Smooth muscle cell (in vitro differentiated cells): ENCODE measurements at regions not wholly inside any gene's neighbourhood (a gene's known extent, or its start where the extent isn't known, plus 50 kb on each side); places are given as distances from the start of the nearest gene placed in this dataset.

ENCODE experiments used
- DNase-seq: peaks from one replicate; lab custom pipeline; 2025; ENCODE audit not compliant: unreplicated experiment; lab: John Stamatoyannopoulos, UW
- H2AFZ ChIP-seq: fragments of 200-600 bp; sonication (generic); 2 replicates; pipeline ENCODE4 v1.6.0; 2016; ENCODE audit warnings: antibody characterized with exemption, low read depth, mild to moderate bottlenecking
- H3F3A ChIP-seq: fragments of 200-600 bp; sonication (generic); 2 replicates; pipeline ENCODE4 v1.6.0; 2017; ENCODE audit warnings: antibody characterized with exemption, low read depth
- H3K27ac ChIP-seq: fragments of 200-600 bp; sonication (generic); 2 replicates; pipeline ENCODE4 v1.5.1; 2016; ENCODE audit warnings: low read depth, mild to moderate bottlenecking
- H3K27me3 ChIP-seq: fragments of 200-600 bp; sonication (generic); 2 replicates; pipeline ENCODE4 v1.6.1; 2016; ENCODE audit warnings: low read depth, mild to moderate bottlenecking
- H3K36me3 ChIP-seq: fragments of 200-600 bp; sonication (generic); 2 replicates; pipeline ENCODE4 v1.5.1; 2016; ENCODE audit warnings: low read depth
- H3K4me1 ChIP-seq: fragments of 200-600 bp; sonication (generic); 2 replicates; pipeline ENCODE4 v1.5.1; 2016; ENCODE audit warnings: low read depth
- H3K4me2 ChIP-seq: fragments of 200-600 bp; sonication (generic); 2 replicates; pipeline ENCODE4 v1.6.0; 2016; ENCODE audit warnings: mild to moderate bottlenecking
- H3K4me3 ChIP-seq: fragments of 200-600 bp; sonication (generic); 2 replicates; pipeline ENCODE4 v1.5.1; 2016; ENCODE audit warnings: mild to moderate bottlenecking
- H3K79me2 ChIP-seq: fragments of 200-600 bp; sonication (generic); 2 replicates; pipeline ENCODE4 v1.6.0; 2016; ENCODE audit warnings: low read depth, mild to moderate bottlenecking
- H3K9ac ChIP-seq: fragments of 200-600 bp; sonication (generic); 2 replicates; pipeline ENCODE4 v1.6.0; 2016; ENCODE audit warnings: low read depth
- H3K9me3 ChIP-seq: fragments of 200-600 bp; sonication (generic); replicated peaks from 2 replicates; pipeline ENCODE4 v1.5.1; 2016; ENCODE audit warnings: low read depth
- H4K20me1 ChIP-seq: fragments of 200-600 bp; sonication (generic); 2 replicates; pipeline ENCODE4 v1.6.0; 2016; ENCODE audit warnings: low read depth
- CTCF ChIP-seq: fragments of 200-600 bp; sonication (generic); IDR thresholded peaks from 2 replicates; pipeline ENCODE4 v1.5.1; 2017; ENCODE audit warnings: borderline replicate concordance, mild to moderate bottlenecking, antibody characterized with exemption; ENCODE audit not compliant: insufficient read depth, poor library complexity, severe bottlenecking
- WGBS: methylation state at CpG from one replicate; pipeline ENCODE4 v1.1.7; 2016; ENCODE audit warnings: low lambda C conversion rate; 5-methylcytosine and 5-hydroxymethylcytosine counted together

GRCh38 chrX:542179-542578 lies 88.4 kb upstream of the SHOX start:
- Histone ChIP-seq H3K4me1 (no peaks in the 10 kb centered on the region), H3K4me2 (no peak overlapping the region), H3K79me2 (no peaks in the 10 kb centered on the region), H3K36me3 (no peaks in the 10 kb centered on the region), H3K27ac (no peak overlapping the region), H3K27me3 (no peaks in the 10 kb centered on the region), H3K9me3 (no peaks in the 10 kb centered on the region), H3K4me3 (no peak overlapping the region), H3K9ac (no peak overlapping the region), H4K20me1 (no peaks in the 10 kb centered on the region), H2AFZ (no peak overlapping the region), H3F3A (no peaks in the 10 kb centered on the region)
- no peak for DNase-seq
- 94% methylated on average over 9 of the region's 9 CpGs for WGBS
- no peak for TF ChIP-seq CTCF

- no peak for DNase-seq
- 69% methylated on average over 19 of the region's 19 CpGs for WGBS
- Histone ChIP-seq H3K9me3 (no peaks in the 10 kb centered on the region), H3K4me1 (no peaks in the 10 kb centered on the region), H3K4me2 (no peak overlapping the region), H3K79me2 (no peaks in the 10 kb centered on the region), H4K20me1 (no peaks in the 10 kb centered on the region), H3F3A (no peaks in the 10 kb centered on the region), H3K27ac (no peak overlapping the region), H3K27me3 (no peaks in the 10 kb centered on the region), H3K36me3 (no peaks in the 10 kb centered on the region), H3K4me3 (no peak overlapping the region), H3K9ac (no peak overlapping the region), H2AFZ (no peak overlapping the region)
- TF ChIP-seq CTCF, result no peak
Measured at GRCh38 chrX:545452-545885, 85.1 kb upstream of the SHOX start.

GRCh38 chrX:550514-550913 lies 80.1 kb upstream of the SHOX start:
- TF ChIP-seq CTCF, result no peak
- DNase-seq, result no peak
- H3K36me3 ChIP-seq, result no peaks in the 10 kb centered on the region
- no peaks in the 10 kb centered on the region for H3K9me3 ChIP-seq
- no peak overlapping the region for H3K27ac ChIP-seq
- no peak overlapping the region for H3K4me3 ChIP-seq
- H3K4me2 ChIP-seq, result no peak overlapping the region
- H3K79me2 ChIP-seq, result no peaks in the 10 kb centered on the region
- no peaks in the 10 kb centered on the region for H3K4me1 ChIP-seq
- H3K9ac ChIP-seq, result no peak overlapping the region
- no peak overlapping the region for H2AFZ ChIP-seq
- no peaks in the 10 kb centered on the region for H3K27me3 ChIP-seq
- no peaks in the 10 kb centered on the region for H3F3A ChIP-seq
- no peaks in the 10 kb centered on the region for H4K20me1 ChIP-seq
- WGBS, result 83% methylated on average over 1 of the region's 1 CpG

- Histone ChIP-seq H3K27ac (no peak overlapping the region), H3K4me1 (no peaks in the 10 kb centered on the region), H3K4me3 (no peak overlapping the region), H3K4me2 (no peak overlapping the region), H3F3A (no peaks in the 10 kb centered on the region), H3K79me2 (no peaks in the 10 kb centered on the region), H3K27me3 (no peaks in the 10 kb centered on the region), H2AFZ (no peak overlapping the region), H3K36me3 (no peaks in the 10 kb centered on the region), H3K9me3 (no peaks in the 10 kb centered on the region), H3K9ac (no peak overlapping the region), H4K20me1 (no peaks in the 10 kb centered on the region)
- no peak for TF ChIP-seq CTCF
- 51% methylated on average over 2 of the region's 2 CpGs for WGBS
- DNase-seq, result no peak
Measured at GRCh38 chrX:551306-551705, 79.3 kb upstream of the SHOX start.
